GM19452 (cell line): ENCODE measurements at regions not wholly inside any gene's neighbourhood (a gene's known extent, or its start where the extent isn't known, plus 50 kb on each side); places are given as distances from the start of the nearest gene placed in this dataset.
"Not testable (repeated sequence)": the region's sequence is repeated elsewhere in the genome, so short reads cannot be mapped to it uniquely, and the experiment has no call there.

Source experiments
- ATAC-seq: cut with Tn5 transposase; IDR thresholded peaks from one replicate; pipeline ENCODE4 v1.9.1; 2021; ENCODE audit not compliant: unreplicated experiment

- no peak for ATAC-seq
Measured at GRCh38 chr21:35754583-35754982, 305.7 kb downstream of the SETD4 start.

DNA sequence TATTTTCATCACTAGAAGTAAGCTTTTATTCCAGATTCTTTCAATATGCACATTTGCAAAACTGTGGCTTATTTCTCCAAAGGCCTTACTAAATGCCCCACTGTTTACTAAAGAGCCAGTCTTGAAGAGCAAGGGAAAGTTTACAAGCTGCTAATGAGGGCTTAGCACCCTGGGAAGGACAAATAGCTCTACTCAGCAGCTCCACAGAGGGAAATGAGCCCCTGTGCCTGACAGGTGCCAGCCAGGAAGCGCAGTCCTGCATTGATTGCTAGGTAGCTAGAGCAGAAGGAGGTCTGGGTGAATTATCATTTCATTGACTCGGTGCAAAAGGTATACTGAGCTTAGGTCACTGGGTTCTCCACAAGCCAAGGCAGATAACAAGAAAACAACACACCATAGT is 307.0 kb downstream of the SETD4 start:
- ATAC-seq, result no peak

GRCh38 chr21:35751171-35751570 is 309.2 kb downstream of the SETD4 start:
- no peak for ATAC-seq

GRCh38 chr21:35749904-35750303 is 310.4 kb downstream of the SETD4 start:
- no peak for ATAC-seq

DNA sequence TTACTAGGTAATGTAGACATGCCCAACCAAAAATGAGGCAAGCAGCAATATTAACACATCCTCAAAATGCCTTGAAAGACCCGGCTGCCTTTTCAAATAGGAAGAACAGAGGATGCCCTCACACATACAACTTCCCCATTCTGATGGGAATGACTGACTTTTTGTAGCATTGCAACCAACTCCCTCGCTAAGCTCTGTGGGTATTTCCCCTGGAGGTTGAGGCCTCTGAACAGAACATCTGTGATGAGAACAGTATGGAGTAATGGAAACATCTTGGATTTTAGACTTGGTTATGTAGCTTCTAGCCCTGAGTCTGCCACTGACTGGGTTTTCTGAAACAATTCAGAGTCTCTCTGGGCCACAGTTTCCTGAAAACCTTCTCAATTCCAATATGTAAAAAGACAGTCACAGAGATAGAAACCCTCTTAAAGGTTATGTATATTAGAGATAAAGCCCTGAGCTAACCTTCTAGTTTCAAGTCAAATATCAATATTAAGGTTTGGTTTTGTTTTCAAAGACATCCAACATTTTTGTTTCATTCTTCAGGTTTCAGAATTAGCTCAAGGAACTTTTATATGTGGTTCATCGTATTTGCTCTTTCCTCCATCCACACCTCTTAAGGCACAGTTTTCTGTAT is 311.5 kb downstream of the SETD4 start:
- ATAC-seq, result no peak

GRCh38 chr21:35743571-35743970 is 316.8 kb downstream of the SETD4 start:
- ATAC-seq, result no peak

DNA sequence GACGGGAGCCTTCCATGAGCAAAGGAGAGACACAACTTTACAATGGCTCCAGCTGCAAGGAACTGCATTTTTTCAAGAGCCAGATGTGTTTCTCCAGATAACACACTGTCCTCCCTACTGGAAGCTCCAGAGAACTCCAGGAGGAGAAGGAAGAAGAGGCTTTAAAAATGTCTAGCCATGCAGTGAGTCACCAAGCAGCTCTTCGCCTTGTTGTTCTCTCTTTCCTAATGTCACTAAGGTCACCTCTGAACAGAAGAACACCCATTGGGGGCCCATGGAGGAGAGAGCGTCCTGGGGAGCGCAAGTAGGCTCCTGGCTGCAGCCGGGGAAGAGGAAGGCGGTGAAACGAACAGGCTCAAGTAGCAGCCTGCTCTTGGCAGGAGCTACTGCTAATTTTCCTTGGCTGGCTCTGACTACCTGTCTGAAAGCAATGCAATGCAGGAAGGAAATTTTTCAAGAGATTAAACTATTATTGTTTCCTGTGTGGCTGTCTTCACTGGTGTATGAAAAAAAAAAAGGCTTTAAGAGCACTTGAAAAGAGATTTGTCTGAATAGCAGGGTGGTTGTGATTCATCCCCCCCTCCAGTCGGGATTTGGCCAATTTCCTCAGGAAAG is 321.9 kb downstream of the SETD4 start:
- no peak for ATAC-seq

DNA sequence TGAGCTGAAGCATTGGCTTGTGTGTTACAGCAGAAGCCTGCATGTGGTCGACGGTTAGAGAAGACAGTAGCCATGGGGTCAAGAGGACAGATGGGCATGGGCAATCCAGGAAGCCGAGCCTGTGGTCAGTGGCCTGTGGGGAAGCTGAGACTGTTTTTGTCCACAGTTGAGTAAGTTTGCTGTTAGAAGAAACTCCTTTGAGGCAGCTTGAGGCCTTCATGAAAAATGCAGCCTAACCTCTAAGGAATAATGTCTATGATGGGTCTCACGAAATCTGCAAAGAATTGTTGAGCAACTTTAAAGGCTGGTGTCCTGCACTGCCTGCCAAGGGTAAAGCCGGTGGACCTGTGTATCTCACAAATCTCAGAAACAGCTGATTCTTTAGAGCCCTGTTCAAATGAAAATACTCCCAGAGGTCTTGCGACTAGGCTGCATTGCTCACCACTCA is 322.4 kb downstream of the SETD4 start:
- ATAC-seq, result no peak

GRCh38 chr21:35737449-35737848 is 322.9 kb downstream of the SETD4 start:
- ATAC-seq, result no peak

GRCh38 chr21:35732788-35733187 is 327.5 kb downstream of the SETD4 start:
- no peak for ATAC-seq

DNA sequence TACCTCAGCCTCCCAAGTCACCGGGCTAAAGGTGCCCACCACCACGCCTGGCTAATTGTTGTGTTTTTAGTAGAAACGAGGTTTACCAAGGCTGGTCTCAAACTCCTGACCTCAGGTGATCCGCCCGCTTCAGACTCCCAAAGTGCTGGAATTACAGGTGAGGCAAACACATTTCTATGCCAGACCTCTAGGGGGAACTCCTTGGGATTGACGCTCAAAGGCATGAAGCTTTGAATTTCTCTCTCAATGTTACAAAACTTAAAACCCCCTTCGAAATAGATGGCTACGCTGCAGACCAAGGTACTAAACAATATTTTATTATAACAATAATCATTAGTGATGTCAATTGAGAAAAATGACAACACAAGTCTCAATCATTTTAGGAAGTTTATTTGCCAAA is 330.0 kb downstream of the SETD4 start:
- no peak for ATAC-seq

DNA sequence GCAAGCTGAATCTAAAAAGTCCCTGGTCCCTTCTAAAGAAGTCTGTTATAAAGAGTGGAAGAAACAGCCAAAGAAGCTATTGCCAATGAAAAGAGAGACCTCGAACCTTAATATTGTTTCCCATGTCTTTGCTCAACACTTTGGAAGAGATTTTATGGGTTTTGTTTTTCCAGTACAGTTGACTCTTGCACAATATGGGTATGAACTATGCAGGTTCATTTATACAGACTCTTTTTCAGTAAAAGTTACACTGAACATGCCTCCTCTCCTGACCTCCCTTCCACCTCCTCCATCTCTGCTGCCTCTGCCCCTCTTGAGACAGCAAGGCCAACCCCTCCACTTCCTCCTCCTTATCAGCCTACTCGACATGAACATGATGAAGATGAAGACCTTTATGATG is 332.5 kb downstream of the SETD4 start:
- ATAC-seq, result no peak

DNA sequence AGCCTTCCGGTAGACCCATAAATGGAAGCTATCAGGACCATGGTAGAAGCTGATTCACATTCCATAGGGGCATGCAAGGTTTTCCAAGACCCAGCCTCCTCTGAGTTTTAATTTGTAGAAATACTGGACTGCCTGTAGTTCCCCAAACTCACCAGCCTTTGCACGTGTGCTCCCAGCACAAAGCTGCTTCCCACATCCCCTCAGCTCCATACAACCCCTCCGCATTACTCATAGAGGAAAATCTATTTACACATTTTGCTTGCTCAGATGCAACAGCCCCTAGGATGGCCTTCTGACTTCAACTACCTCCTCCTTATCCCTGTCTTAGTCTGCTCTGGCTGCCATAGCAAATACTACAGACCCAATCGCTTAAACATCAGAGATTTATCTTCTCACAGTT is 336.2 kb downstream of the SETD4 start:
- no peak for ATAC-seq

GRCh38 chr21:35721701-35722100 is 338.6 kb downstream of the SETD4 start:
- no peak for ATAC-seq

GRCh38 chr21:35720208-35720731 is 340.1 kb downstream of the SETD4 start:
- ATAC-seq, result no peak

- no peak for ATAC-seq
Measured at GRCh38 chr21:35719080-35719479, 341.2 kb downstream of the SETD4 start.

DNA sequence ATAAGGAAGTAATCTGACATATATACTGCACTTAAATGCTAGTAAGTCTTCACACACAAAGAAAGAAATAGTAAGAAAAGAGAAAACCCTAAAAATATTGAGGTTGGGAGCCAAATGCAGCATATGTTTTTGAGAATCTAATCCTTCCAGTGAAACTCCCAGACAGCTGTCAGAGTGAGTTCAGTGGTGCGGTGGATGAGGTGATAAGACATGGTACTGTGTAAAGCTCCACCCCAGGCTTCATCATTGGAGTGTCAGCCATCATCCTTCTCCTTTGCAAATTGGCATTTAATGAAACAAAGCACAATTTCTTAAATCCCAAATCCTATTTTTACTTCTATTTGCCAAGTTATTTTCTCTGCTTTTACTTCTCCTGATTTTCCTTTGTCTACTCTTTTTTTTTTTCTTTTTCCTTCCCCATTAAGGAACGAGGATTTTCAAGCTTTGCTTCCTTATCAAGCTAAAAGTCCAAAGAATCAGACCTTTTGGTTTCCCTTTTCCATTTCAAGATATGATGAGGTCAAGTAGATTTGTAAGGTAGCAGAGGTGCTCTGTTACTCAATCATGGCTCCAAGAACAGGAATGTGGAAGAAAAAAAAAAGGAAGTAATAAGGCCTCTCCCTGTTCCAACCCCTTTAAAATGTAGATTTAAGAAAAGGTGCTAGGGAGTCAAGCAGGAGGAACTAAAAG is 343.3 kb downstream of the SETD4 start:
- ATAC-seq, result no peak

DNA sequence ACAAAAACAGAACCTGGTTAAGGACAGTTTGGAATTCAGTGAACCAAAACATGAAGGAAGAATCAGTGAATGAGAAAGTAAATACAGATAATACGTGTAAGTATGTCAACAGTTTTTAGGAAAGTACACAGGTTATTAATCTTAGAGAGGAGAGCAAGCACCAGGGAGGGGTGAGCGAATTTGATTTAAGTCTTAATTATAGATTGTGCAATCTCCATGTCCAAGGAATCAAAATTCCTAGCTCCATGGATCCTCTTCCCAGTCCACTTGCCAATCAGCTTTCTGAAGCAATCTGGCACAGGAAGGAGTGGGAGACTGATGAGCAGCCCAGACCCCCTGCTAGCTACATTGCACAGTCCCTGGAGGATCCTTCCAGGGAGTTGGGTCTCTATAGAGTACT is 346.4 kb downstream of the SETD4 start:
- no peak for ATAC-seq

GRCh38 chr21:35711661-35712060 is 348.7 kb downstream of the SETD4 start:
- no peak for ATAC-seq

- no peak for ATAC-seq
Measured at GRCh38 chr21:35711213-35711612, 349.1 kb downstream of the SETD4 start.

DNA sequence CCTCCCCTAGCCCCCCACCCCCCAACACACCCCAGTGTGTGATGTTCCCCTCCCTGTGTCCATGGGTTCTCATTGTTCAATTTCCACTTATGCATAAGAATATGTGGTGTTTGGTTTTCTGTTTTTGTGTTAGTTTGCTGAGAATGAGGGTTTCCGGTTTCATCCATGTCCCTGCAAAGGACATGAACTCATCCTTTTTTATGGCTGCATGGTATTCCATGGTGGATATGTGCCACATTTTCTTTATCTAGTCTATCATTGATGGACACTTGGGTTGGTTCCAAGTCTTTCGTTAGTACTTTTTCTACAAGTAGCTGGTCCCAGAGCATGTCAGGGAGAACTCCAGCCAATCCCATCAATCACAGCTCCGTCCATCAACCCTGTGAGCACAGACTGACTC is 350.3 kb downstream of the SETD4 start:
- not testable (repeated sequence) for ATAC-seq

DNA sequence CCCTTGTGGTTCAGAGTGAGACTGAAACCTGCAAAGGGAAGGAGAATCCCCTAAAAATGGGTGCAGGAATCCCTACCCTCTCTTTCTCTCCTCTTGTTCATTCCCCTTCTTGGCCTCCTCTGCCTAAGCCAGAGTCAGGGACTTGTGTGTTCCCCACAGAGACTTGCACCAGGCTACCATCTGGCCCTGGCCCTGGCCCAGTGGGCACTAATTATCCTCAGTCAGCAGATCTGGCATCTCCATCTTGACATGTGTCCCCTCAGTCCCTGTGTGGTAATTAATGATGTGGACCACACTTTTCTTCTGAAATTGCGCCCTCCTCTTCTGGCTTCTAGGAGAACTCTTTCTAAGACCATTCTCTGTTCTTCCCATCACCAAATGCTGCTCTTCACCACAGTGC is 354.4 kb downstream of the SETD4 start:
- ATAC-seq, result no peak
